Common myeloid progenitor, CD34-positive (primary cell): ENCODE measurements at regions not wholly inside any gene's neighbourhood (a gene's known extent, or its start where the extent isn't known, plus 50 kb on each side); places are given as distances from the start of the nearest gene placed in this dataset.

Source experiments
- CTCF ChIA-PET: fragments of 350-600 bp; sonication (Branson Sonifier 250); formaldehyde crosslinking; loops from one replicate; lab custom pipeline; 2021; ENCODE audit warnings: antibody characterized with exemption; lab: Charles Lee
- POLR2A ChIA-PET: fragments of 350-600 bp; sonication (Branson Sonifier 250); formaldehyde crosslinking; loops from one replicate; lab custom pipeline; 2021; ENCODE audit warnings: antibody characterized with exemption; lab: Charles Lee
- DNase-seq, 3 donors: peaks; one replicate each; pipeline versions ENCODE4 v3.0.0 to v3.0.0-alpha.2; 2013
- H3K27ac ChIP-seq, 2 experiments: 1 replicate in 1 of 2; 2 replicates in 1 of 2; pipeline ENCODE4 v1.7.0; 2013; ENCODE audit warnings: inconsistent platforms in 2 of 2, low read length in 2 of 2, mild to moderate bottlenecking in 2 of 2, low read depth in 1 of 2, moderate library complexity in 1 of 2; ENCODE audit not compliant: severe bottlenecking in 2 of 2, insufficient read depth in 1 of 2, poor library complexity in 1 of 2
- H3K27me3 ChIP-seq, 5 experiments: replicated peaks in 2 of 5; 1 replicate in 3 of 5; 2 replicates in 2 of 5; pipeline versions ENCODE4 v1.6.1 to v1.7.0; 2013; ENCODE audit warnings: low read length in 4 of 5, mild to moderate bottlenecking in 2 of 5, moderate library complexity in 2 of 5, inconsistent platforms in 1 of 5; ENCODE audit not compliant: insufficient read depth in 5 of 5, control insufficient read depth in 4 of 5
- H3K36me3 ChIP-seq, 4 experiments: 1 replicate in 2 of 4; 2 replicates in 2 of 4; pipeline versions ENCODE4 v1.6.1 to v1.7.0; 2013; ENCODE audit warnings: low read length in 3 of 4, control low read depth in 1 of 4, mild to moderate bottlenecking in 1 of 4; ENCODE audit not compliant: control insufficient read depth in 4 of 4, insufficient read depth in 4 of 4
- H3K4me1 ChIP-seq, 4 experiments: 1 replicate in 3 of 4; 2 replicates in 1 of 4; pipeline versions ENCODE4 v1.6.1 to v1.7.1; 2013; ENCODE audit warnings: low read length in 3 of 4, mild to moderate bottlenecking in 3 of 4, control low read depth in 1 of 4, inconsistent platforms in 1 of 4, moderate library complexity in 1 of 4; ENCODE audit not compliant: control insufficient read depth in 4 of 4, insufficient read depth in 4 of 4; ENCODE audit errors: control extremely low read depth in 1 of 4
- H3K4me3 ChIP-seq, 7 experiments: 1 replicate in 4 of 7; 2 replicates in 3 of 7; pipeline versions ENCODE4 v1.5.1 to v1.7.0; 2013; ENCODE audit warnings: mild to moderate bottlenecking in 7 of 7, low read length in 6 of 7, moderate library complexity in 6 of 7, inconsistent platforms in 2 of 7, low read depth in 2 of 7, control low read depth in 1 of 7; ENCODE audit not compliant: insufficient read depth in 4 of 7, control insufficient read depth in 1 of 7; ENCODE audit errors: extremely low read depth in 1 of 7
- H3K9me3 ChIP-seq, 5 experiments: 1 replicate in 4 of 5; 2 replicates in 1 of 5; pipeline versions ENCODE4 v1.6.1 to v1.7.1; 2013; ENCODE audit warnings: low read length in 4 of 5, mild to moderate bottlenecking in 2 of 5, inconsistent platforms in 1 of 5, low read depth in 1 of 5, moderate library complexity in 1 of 5; ENCODE audit not compliant: control insufficient read depth in 4 of 5, insufficient read depth in 2 of 5; ENCODE audit errors: control extremely low read depth in 1 of 5
- WGBS: methylation state at CpG from one replicate; pipeline ENCODE4 v1.1.5; 2013; ENCODE audit not compliant: insufficient coverage; 5-methylcytosine and 5-hydroxymethylcytosine counted together

DNA sequence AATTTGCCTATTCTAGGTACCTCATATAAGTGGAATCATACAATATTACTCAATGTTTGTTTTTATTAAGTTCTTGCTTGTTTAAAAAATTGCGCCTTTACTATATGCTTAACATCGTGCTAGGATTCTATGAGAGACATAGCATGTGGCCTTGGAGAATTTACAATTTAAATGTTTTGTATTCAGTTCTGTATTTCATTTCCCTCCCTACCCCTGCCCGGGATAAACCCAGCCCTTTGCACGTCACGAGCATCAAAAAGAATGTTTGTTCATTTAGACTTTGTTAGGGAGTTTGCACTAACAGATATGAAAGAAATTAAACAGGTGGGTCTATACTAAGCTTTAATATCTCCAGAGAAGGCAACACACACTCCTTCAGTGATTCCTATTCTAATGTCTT lies 75.7 kb downstream of the C18orf54 start:
- CTCF ChIA-PET, result no interaction called here
- no CpG with 5 or more reads among the region's 5 CpGs for WGBS

DNA sequence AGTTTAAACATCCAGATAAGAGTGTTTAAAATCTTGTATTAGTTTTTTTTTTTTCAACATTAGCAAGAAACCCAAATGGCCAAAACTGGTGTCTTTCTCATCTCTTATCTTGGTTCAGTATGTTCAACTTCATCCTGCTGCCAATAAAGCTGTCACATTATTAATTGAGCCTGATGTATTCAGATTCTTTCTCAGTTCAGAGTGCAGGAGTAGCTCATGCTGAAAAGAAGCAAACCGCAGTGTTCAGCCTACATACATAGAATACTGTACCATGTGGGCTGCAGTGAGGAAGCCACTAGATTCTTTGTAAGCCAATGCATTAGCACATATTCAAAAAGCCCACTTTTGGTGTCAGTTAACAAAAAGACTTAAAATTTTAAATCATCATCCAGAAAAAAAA lies 76.2 kb downstream of the C18orf54 start:
- peaks cover 0 to 11% (median 0%) of the 10 kb centered on the region in 5 experiments for H3K27me3 ChIP-seq
- H3K27ac ChIP-seq, result no peak overlapping the region
- H3K4me3 ChIP-seq, result no peak overlapping the region
- no peaks in the 10 kb centered on the region for H3K4me1 ChIP-seq
- H3K36me3 ChIP-seq, result no peaks in the 10 kb centered on the region
- 100% methylated on average over 1 of the region's 1 CpG for WGBS
- POLR2A ChIA-PET, result no interaction called here
- DNase-seq, result no peak
- H3K9me3 ChIP-seq, result no peaks in the 10 kb centered on the region
- CTCF ChIA-PET, result no interaction called here

More for the DNA sequence above, 75.7 kb downstream of the C18orf54 start:
- Histone ChIP-seq H3K36me3 (no peaks in the 10 kb centered on the region), H3K4me1 (no peaks in the 10 kb centered on the region), H3K4me3 (no peak overlapping the region), H3K27ac (no peak overlapping the region), H3K27me3 (peaks cover 0 to 11% (median 0%) of the 10 kb centered on the region in 5 experiments), H3K9me3 (no peaks in the 10 kb centered on the region)
- no peak for DNase-seq
- POLR2A ChIA-PET, result no interaction called here

GRCh38 chr18:54434453-54434852 lies 76.7 kb downstream of the C18orf54 start:
- ChIA-PET CTCF (interaction anchor here (1.2 kb wide), 1 partner anchor 14 kb away, joined by 3 read pairs; no protein-coding TSS in a partner anchor), POLR2A (no interaction called here)
- Histone ChIP-seq H3K4me1 (no peaks in the 10 kb centered on the region), H3K27me3 (peaks cover 0 to 13% (median 0%) of the 10 kb centered on the region in 5 experiments), H3K27ac (no peak overlapping the region), H3K4me3 (no peak overlapping the region), H3K9me3 (no peaks in the 10 kb centered on the region), H3K36me3 (no peaks in the 10 kb centered on the region)
- WGBS, result no CpG with 5 or more reads among the region's 1 CpG
- no peak for DNase-seq

DNA sequence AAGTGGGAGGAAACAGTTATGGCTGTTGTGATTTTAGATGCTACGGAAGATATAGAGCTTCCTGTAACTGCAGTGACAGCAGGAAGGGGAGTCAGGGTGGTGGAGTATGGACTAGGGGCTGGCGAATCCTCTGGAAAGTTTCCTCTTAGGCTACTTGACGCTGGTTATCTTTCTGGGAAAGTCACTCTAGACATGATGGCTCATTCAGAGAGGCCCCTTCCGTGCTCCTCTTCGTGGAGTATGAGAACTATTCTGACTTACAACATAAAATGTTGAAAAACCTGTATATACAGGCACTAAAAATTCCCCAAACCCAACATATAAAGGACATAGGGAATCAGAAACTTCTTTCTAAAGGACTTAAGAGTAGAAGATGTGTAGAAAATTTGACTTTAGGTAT lies 78.8 kb downstream of the C18orf54 start:
- WGBS, result 38% methylated on average over 1 of the region's 5 CpGs
- peaks cover 0 to 15% (median 0%) of the 10 kb centered on the region in 5 experiments for H3K27me3 ChIP-seq
- no peaks in the 10 kb centered on the region for H3K4me1 ChIP-seq
- no peaks in the 10 kb centered on the region for H3K9me3 ChIP-seq
- no peak for DNase-seq
- H3K27ac ChIP-seq, result no peak overlapping the region
- H3K4me3 ChIP-seq, result no peak overlapping the region
- CTCF ChIA-PET, result interaction anchor here (1.4 to 1.8 kb wide), 3 partner anchors 11 to 236 kb away, joined by 3 to 8 read pairs (median 3); no protein-coding TSS in a partner anchor
- POLR2A ChIA-PET, result no interaction called here
- H3K36me3 ChIP-seq, result no peaks in the 10 kb centered on the region

DNA sequence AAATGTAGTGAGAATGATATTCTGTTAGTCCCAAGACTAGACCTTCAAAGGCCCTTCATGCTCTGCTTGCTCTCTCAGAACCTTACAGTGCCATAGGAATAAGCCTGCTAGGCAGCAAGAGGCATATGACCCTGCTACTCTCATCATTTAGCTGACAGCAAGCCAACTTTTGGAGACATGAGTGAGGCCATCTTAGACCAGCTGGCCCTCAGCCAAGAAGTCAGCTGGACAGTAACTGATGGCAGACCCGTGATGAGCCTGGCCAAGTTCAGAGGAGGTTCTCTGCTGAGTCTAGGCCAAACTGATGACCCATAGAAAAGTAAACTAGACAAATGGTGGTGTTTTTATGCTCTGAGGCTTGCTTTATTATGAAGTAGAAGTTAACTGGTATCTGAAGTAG lies 82.6 kb downstream of the C18orf54 start:
- ChIA-PET CTCF (interaction anchor here (0.9 to 1.0 kb wide), 2 partner anchors 25 to 231 kb away, joined by 3 read pairs; no protein-coding TSS in a partner anchor), POLR2A (no interaction called here)
- H3K27ac ChIP-seq, result no peak overlapping the region
- no peaks in the 10 kb centered on the region for H3K4me1 ChIP-seq
- H3K4me3 ChIP-seq, result no peak overlapping the region
- H3K27me3 ChIP-seq, result peaks cover 0 to 17% (median 4%) of the 10 kb centered on the region in 5 experiments
- DNase-seq, result no peak
- WGBS, result 92% methylated on average over 1 of the region's 1 CpG
- H3K36me3 ChIP-seq, result no peaks in the 10 kb centered on the region
- H3K9me3 ChIP-seq, result no peaks in the 10 kb centered on the region

GRCh38 chr18:54444319-54444914 lies 86.7 kb downstream of the C18orf54 start:
- Histone ChIP-seq H3K27me3 (peaks cover 0 to 7% (median 0%) of the 10 kb centered on the region in 5 experiments), H3K36me3 (no peaks in the 10 kb centered on the region), H3K4me1 (no peaks in the 10 kb centered on the region), H3K9me3 (no peaks in the 10 kb centered on the region), H3K27ac (no peak overlapping the region), H3K4me3 (no peak overlapping the region)
- ChIA-PET CTCF (interaction anchor here (0.6 to 1.5 kb wide), 15 partner anchors 10 to 506 kb away, joined by 3 to 18 read pairs (median 3); no protein-coding TSS in a partner anchor), POLR2A (no interaction called here)
- WGBS, result 20% methylated on average over 5 of the region's 7 CpGs
- peak; percentile 57 to 73 (median 69) for DNase-seq

- Histone ChIP-seq H3K9me3 (no peaks in the 10 kb centered on the region), H3K4me3 (no peak overlapping the region), H3K4me1 (no peaks in the 10 kb centered on the region), H3K36me3 (no peaks in the 10 kb centered on the region), H3K27me3 (peaks cover 0 to 2% (median 0%) of the 10 kb centered on the region in 5 experiments), H3K27ac (no peak overlapping the region)
- no peak for DNase-seq
- POLR2A ChIA-PET, result no interaction called here
- CTCF ChIA-PET, result interaction anchor here (0.6 to 1.1 kb wide), 2 partner anchors 9 to 78 kb away, joined by 3 to 7 read pairs; no protein-coding TSS in a partner anchor
Measured at GRCh38 chr18:54453996-54454395, 96.3 kb downstream of the C18orf54 start.
